Left lung (tissue), 4 donors: ENCODE measurements at regions not wholly inside any gene's neighbourhood (a gene's known extent, or its start where the extent isn't known, plus 50 kb on each side); places are given as distances from the start of the nearest gene placed in this dataset.

ENCODE experiments used
- ATAC-seq: fragments of 200-7000 bp; cut with Tn5 transposase; one replicate; pipeline ENCODE4 v1.9.1; 2020; ENCODE audit warnings: moderate library complexity
- DNase-seq, 4 donors: peaks; one replicate each; pipeline ENCODE4 v3.0.0-alpha.2; 2013 to 2020
- H3K27ac ChIP-seq, 2 donors: fragments of 200-600 bp; sonication (generic) in 1 of 2; one replicate each; pipeline versions ENCODE4 v1.5.0 to v1.8.0; 2020 to 2021
- H3K27me3 ChIP-seq, 2 donors: fragments of 200-600 bp; sonication (generic) in 1 of 2; one replicate each; pipeline versions ENCODE4 v1.5.0 to v1.8.0; 2020 to 2021
- H3K36me3 ChIP-seq, 2 donors: fragments of 200-600 bp; sonication (generic) in 1 of 2; one replicate each; pipeline versions ENCODE4 v1.5.0 to v1.8.0; 2020 to 2021
- H3K4me1 ChIP-seq, 2 donors: fragments of 200-600 bp; one replicate each; pipeline ENCODE4 v1.8.0; 2021
- H3K4me3 ChIP-seq, 2 donors: fragments of 200-600 bp; sonication (generic) in 1 of 2; one replicate each; pipeline versions ENCODE4 v1.5.0 to v1.8.0; 2020 to 2021; ENCODE audit warnings: mild to moderate bottlenecking in 1 of 2
- H3K9me3 ChIP-seq, 2 donors: fragments of 200-600 bp; sonication (generic) in 1 of 2; one replicate each; pipeline versions ENCODE4 v1.5.0 to v1.8.0; 2020 to 2021
- CTCF ChIP-seq, 2 donors: fragments of 200-600 bp; sonication (generic) in 1 of 2; IDR thresholded peaks; one replicate each; pipeline versions ENCODE4 v1.5.0 to v1.8.0; 2021; ENCODE audit warnings: antibody characterized with exemption in 2 of 2
- intact Hi-C, 2 donors: fragments of 100-400 bp; cut with DNase I; formaldehyde crosslinking; loops; one replicate each; pipeline versions ENCODE4 v1.11.2 to v1.14.2; 2022
- donor health status: DM: no; HTN: yes; CAD: no.
- donor health status: DM: no; HTN: no; CAD: no.

- Histone ChIP-seq H3K4me1 (no peaks in the 10 kb centered on the region), H3K9me3 (no peaks in the 10 kb centered on the region), H3K27me3 (no peaks in the 10 kb centered on the region), H3K36me3 (no peaks in the 10 kb centered on the region), H3K27ac (no peak overlapping the region), H3K4me3 (no peak overlapping the region)
- no peak for TF ChIP-seq CTCF (IDR thresholded peaks at IDR 0.05)
- DNase-seq (no peak), ATAC-seq (no peak)
- intact Hi-C loops: no loop called here
Measured at GRCh38 chr12:97005174-97005573, 98.1 kb downstream of the NEDD1 start.

- Histone ChIP-seq H3K27me3 (no peaks in the 10 kb centered on the region), H3K4me3 (no peak overlapping the region), H3K36me3 (no peaks in the 10 kb centered on the region), H3K4me1 (no peaks in the 10 kb centered on the region), H3K27ac (no peak overlapping the region), H3K9me3 (no peaks in the 10 kb centered on the region)
- ATAC-seq: no peak
- DNase-seq: no peak
- intact Hi-C loops: no loop called here
- no peak for TF ChIP-seq CTCF (IDR thresholded peaks at IDR 0.05)
Measured at GRCh38 chr12:97005646-97006045, 98.6 kb downstream of the NEDD1 start.

GRCh38 chr12:97006585-97006984 is 99.5 kb downstream of the NEDD1 start:
- Histone ChIP-seq H3K27ac (no peak overlapping the region), H3K4me1 (no peaks in the 10 kb centered on the region), H3K9me3 (no peaks in the 10 kb centered on the region), H3K36me3 (no peaks in the 10 kb centered on the region), H3K4me3 (no peak overlapping the region), H3K27me3 (no peaks in the 10 kb centered on the region)
- ATAC-seq: no peak
- no peak for DNase-seq
- intact Hi-C loops: no loop called here
- no peak for TF ChIP-seq CTCF (IDR thresholded peaks at IDR 0.05)

GRCh38 chr12:97016163-97016562 is 109.1 kb downstream of the NEDD1 start:
- H3K9me3 ChIP-seq: peaks cover 0 to 18% of the 10 kb centered on the region in 2 donors
- no peak overlapping the region for H3K27ac ChIP-seq
- no peaks in the 10 kb centered on the region for H3K4me1 ChIP-seq
- no peak for TF ChIP-seq CTCF (IDR thresholded peaks at IDR 0.05)
- no peaks in the 10 kb centered on the region for H3K36me3 ChIP-seq
- no peaks in the 10 kb centered on the region for H3K27me3 ChIP-seq
- ATAC-seq: no peak
- no peak for DNase-seq
- intact Hi-C loops: no loop called here
- no peak overlapping the region for H3K4me3 ChIP-seq

- Histone ChIP-seq H3K36me3 (no peaks in the 10 kb centered on the region), H3K27me3 (no peaks in the 10 kb centered on the region), H3K4me3 (no peak overlapping the region), H3K9me3 (peaks cover 0 to 18% of the 10 kb centered on the region in 2 donors), H3K4me1 (no peaks in the 10 kb centered on the region), H3K27ac (no peak overlapping the region)
- intact Hi-C loops: no loop called here
- no peak for TF ChIP-seq CTCF (IDR thresholded peaks at IDR 0.05)
- DNase-seq: no peak
- no peak for ATAC-seq
Measured at GRCh38 chr12:97017213-97017612, 110.2 kb downstream of the NEDD1 start.
